NB4 (cell line): ENCODE measurements at regions not wholly inside any gene's neighbourhood (a gene's known extent, or its start where the extent isn't known, plus 50 kb on each side); places are given as distances from the start of the nearest gene placed in this dataset.

Experiments
- POLR2A ChIP-seq: IDR thresholded peaks from 2 replicates; pipeline ENCODE4 v1.6.1; 2011; ENCODE audit warnings: mild to moderate bottlenecking; ENCODE audit not compliant: insufficient read length; ENCODE audit errors: extremely low read depth
- TF ChIP-seq, protein P1 (sequence below): IDR thresholded peaks from one replicate; pipeline ENCODE4 v1.5.1; 2012; ENCODE audit warnings: low read depth, low read length

GRCh38 chrX:87397103-87397886 is 120.3 kb upstream of the KLHL4 start:
- TF ChIP-seq, protein P1, sequence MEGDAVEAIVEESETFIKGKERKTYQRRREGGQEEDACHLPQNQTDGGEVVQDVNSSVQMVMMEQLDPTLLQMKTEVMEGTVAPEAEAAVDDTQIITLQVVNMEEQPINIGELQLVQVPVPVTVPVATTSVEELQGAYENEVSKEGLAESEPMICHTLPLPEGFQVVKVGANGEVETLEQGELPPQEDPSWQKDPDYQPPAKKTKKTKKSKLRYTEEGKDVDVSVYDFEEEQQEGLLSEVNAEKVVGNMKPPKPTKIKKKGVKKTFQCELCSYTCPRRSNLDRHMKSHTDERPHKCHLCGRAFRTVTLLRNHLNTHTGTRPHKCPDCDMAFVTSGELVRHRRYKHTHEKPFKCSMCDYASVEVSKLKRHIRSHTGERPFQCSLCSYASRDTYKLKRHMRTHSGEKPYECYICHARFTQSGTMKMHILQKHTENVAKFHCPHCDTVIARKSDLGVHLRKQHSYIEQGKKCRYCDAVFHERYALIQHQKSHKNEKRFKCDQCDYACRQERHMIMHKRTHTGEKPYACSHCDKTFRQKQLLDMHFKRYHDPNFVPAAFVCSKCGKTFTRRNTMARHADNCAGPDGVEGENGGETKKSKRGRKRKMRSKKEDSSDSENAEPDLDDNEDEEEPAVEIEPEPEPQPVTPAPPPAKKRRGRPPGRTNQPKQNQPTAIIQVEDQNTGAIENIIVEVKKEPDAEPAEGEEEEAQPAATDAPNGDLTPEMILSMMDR = no peak
- no peak for TF ChIP-seq POLR2A
